ENCODE measurements at regions not wholly inside any gene's neighbourhood (a gene's known extent, or its start where the extent isn't known, plus 50 kb on each side); places are given as distances from the start of the nearest gene placed in this dataset.
A peak's percentile ranks its signal among the peaks of the same experiment; 100 is the strongest.

- no peak for DNase-seq
Measured at GRCh38 chr18:78906066-78906465, 73.6 kb upstream of the SALL3 start.

- DNase-seq, result no peak
Measured at GRCh38 chr18:78908462-78909260, 71.0 kb upstream of the SALL3 start.

- no peak for DNase-seq
Measured at GRCh38 chr18:78911751-78912283, 67.8 kb upstream of the SALL3 start.

GRCh38 chr18:78912336-78912735, 67.3 kb upstream of the SALL3 start:
- no peak for DNase-seq

GRCh38 chr18:78912844-78913243, 66.8 kb upstream of the SALL3 start:
- no peak for DNase-seq

GRCh38 chr18:78913395-78913794, 66.2 kb upstream of the SALL3 start:
- no peak for DNase-seq

- DNase-seq, result no peak
Measured at GRCh38 chr18:78913830-78914231, 65.8 kb upstream of the SALL3 start.

GRCh38 chr18:78914249-78914935, 65.2 kb upstream of the SALL3 start:
- peak; percentile 82 for DNase-seq

GRCh38 chr18:78915446-78916008, 64.1 kb upstream of the SALL3 start:
- DNase-seq, result no peak

GRCh38 chr18:78918707-78919106, 60.9 kb upstream of the SALL3 start:
- no peak for DNase-seq

- no peak for DNase-seq
Measured at GRCh38 chr18:78919956-78920355, 59.7 kb upstream of the SALL3 start.

- no peak for DNase-seq
Measured at GRCh38 chr18:78920456-78921138, 59.0 kb upstream of the SALL3 start.

- no peak for DNase-seq
Measured at GRCh38 chr18:78922856-78923255, 56.8 kb upstream of the SALL3 start.

GRCh38 chr18:78924301-78924700, 55.3 kb upstream of the SALL3 start:
- no peak for DNase-seq

- DNase-seq, result no peak
Measured at GRCh38 chr18:78924786-78925540, 54.7 kb upstream of the SALL3 start.

- no peak for DNase-seq
Measured at GRCh38 chr18:78925557-78926242, 53.9 kb upstream of the SALL3 start.

- no peak for DNase-seq
Measured at GRCh38 chr18:78926243-78926615, 53.4 kb upstream of the SALL3 start.

- no peak for DNase-seq
Measured at GRCh38 chr18:78927156-78927555, 52.5 kb upstream of the SALL3 start.

- DNase-seq, result no peak
Measured at GRCh38 chr18:78927616-78928015, 52.0 kb upstream of the SALL3 start.

GRCh38 chr18:78928076-78928475, 51.5 kb upstream of the SALL3 start:
- no peak for DNase-seq

- DNase-seq, result no peak
Measured at GRCh38 chr18:78929516-78929915, 50.1 kb upstream of the SALL3 start.

All from COR-L47 (cell line).